ENCODE measurements at regions not wholly inside any gene's neighbourhood (a gene's known extent, or its start where the extent isn't known, plus 50 kb on each side); places are given as distances from the start of the nearest gene placed in this dataset.

DNA sequence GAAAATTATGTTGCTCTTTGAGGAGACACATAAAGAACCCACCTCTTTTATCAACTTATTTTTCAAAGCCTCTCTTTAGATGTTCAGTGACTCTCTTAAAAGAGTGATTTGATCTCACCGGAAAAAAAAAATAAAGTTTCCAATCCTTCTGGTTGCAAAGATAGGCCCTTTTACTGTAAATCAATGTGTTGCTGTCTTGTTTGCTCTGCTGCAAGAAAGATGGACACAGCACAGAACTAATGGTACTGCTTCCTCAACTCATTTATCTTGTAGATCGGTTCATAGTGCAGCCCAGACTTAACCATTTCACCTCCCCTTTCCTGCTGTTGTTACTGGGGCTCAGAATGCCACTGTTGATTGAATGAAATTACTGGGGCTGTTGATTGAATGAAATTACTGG, 388.9 kb upstream of the KLF12 start:
- no peak for DNase-seq

DNA sequence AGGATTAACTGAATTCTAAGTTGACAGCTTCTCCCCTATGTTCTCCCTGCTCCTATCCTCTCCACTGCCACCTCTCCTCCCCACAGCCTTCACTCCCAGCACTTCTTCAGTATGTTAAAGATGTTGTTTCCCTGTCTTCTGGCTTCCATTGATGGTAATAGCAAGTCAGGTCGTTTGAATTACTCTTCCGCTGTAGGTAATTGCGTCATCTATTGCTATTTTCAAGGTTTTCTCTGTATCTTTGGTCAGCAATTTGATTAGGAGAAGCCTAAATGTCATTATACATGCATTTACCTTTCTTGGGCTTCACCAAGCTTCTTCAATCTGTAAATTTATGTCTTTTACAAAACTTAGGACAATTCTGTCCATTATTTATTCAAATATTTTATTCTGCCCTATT, 377.3 kb upstream of the KLF12 start:
- DNase-seq = no peak

DNA sequence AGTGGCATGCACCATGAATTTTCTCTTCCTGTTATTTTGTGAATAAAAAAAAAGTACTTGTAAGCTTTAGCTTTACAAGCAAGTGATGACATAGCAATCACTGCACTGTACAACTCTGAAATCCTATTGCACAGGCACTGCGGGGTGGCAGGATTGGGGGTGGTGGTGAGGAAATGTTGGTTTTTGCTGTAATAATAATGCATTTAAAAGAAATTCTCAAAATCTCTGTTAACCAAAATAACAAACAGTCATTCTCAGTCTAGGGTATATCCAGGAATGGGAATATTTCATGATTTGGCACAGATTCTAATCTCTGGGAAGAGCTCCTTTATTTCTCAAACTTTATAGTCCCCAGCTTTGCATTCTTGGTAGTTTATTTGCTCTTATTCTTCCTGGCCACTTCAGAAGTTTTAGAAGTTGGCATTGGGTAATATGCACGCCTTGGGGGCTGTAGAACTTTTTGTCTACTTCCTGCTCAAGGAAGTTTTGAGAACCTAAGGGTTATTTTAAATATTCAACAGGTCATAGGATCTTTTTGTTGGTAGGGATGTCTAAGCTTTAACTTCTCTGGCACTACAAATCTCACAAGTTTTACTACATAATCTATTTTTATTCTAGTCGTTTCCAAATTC, 353.0 kb upstream of the KLF12 start:
- DNase-seq = no peak

DNA sequence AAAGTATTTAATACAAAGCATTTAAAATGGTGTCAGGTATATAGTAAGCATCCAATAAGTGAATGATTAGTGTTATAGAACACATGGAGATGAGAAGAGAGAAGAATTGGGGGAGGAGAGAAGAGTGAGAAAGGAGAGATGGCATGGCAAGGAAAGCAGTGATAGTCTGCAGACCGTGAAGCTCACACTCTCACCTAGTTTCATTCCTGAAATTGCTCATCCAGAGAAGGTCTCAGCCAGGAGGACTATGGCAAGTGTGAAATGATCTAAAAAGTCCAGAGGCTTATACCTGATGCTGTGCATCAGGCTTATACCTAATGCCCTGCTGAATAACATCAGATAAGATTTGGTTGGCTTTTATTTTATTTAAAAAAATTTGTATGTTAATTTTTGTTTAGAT, 351.6 kb upstream of the KLF12 start:
- no peak for DNase-seq

DNA sequence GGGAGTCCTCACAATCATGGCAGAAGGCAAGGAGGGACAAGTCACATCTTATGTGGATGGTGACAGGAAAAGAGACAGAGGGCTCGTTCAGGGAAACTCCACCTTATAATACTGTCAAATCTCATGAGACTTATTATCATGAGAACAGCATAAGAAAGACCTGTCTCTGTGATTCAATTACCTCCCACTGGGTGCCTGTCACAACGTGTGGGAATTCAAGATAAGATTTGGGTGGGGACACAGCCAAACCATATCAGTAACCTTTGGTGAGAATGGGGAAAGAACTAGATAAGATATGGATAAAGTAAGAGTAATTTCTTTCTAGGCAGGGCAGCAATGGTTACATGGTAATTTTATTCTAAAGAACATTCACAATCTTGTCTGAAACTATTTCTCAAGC, 344.9 kb upstream of the KLF12 start:
- DNase-seq = no peak

DNA sequence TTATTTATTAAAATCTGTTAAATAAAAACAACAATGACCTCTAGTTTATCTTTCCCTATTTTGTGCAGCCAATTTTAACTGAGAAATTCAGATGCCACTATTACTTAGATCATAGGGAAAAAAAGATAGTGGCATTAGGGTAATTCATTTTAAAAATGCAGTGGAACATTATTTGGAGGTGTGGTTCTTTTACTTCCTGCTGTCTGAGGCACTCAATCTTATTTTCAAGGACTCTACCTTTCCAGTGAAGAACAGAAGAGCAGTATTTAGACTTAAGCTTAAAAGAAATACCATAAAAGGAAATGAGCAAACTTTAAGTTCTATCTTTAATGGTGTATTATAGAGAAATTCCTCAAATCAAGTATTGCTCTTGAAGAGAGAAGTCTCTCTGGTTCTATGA, 342.6 kb upstream of the KLF12 start:
- no peak for DNase-seq

DNA sequence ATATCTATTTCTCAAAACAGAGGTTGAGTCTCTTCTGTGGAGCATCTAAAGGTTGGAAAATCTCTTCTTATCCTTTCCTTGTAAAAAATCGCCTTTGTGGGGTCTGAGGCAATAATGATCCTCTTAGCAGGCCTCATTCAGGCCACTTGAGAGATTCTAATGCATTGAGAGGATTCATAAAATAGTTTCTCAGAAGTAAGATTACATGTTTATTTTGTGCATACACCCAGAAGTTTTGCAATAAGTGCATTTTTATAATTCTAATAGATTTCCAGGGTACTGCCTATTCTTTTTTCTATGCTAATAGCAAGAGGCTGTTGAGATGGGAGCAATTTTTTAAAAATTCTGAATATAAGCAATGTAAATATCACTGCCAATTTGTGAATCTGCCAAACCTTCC, 342.2 kb upstream of the KLF12 start:
- no peak for DNase-seq

DNA sequence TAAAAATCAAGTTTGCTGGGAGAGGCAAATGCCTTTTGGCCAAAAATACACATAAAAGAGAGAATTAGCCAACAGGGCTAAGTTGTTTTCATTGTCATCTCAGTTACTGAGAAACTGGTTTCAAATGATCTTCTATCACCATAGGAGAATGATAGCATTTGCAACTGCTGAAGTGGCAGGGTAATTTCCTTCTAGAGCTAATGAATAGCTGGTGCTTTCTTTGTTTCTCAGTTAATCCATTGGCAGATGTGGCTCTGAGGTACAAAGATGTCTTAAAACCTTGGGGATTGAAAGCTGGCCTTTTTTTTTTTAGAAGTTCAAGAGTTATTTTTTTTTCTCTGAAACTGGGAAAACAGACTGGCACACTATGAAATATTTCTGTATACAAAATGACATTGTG, 332.7 kb upstream of the KLF12 start:
- no peak for DNase-seq

DNA sequence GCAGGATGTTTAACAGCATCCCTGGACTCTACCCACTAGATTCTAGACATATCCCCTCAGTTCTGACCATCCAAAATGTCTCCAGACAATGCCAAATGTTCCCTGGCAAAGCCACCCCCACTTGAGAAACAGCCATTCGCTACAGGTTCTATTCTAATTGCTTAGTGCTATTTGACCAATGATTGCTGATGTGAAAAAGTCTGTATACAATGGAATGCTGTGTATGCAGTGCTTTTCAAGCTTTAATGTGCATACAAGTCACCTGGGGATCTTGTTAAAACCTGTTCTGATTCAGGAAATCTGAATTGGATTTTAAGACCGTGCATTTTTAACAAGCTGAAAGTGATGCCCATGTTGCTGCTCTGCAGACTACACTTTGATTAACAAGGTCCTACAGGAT, 331.8 kb upstream of the KLF12 start:
- no peak for DNase-seq

DNA sequence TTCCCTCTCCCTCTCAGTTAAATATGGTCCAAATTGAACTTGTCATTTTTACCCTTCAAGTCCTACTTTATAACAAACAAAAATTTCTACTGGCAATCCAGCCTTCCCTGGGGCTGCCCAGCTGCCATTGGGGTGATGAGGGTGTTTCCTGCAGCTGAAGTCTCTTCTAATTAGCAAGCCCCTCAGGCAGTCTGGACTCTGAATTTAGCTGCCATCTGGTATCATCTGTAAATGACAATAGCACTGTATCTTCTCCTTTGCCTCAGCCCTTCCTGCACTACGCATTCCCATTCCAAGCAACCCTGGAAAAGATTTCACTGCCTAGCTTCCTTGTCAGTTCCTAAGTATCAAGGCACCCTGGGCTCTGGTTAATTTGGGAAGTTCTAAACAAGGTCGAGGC, 331.1 kb upstream of the KLF12 start:
- DNase-seq = no peak

DNA sequence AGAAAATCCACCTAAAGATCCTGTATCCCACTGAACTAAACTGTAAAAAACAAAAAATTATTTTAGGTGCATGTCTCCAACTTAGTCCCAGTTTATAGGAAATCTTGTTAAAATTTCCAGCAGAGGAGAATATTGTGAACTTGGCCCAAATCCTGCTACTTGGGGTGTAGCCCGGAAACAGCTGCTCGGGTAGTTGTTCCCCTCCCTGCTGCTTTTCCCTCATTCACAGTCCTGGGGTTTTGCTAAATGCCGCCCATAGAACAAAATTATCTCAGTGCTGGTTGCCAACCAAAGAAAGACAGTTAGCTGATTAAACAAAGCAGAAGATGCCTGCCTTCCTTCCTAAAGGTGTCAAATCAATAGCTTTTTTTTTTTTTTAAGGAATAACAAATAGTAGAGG, 330.5 kb upstream of the KLF12 start:
- peak in 5 of 56 donors; percentile 1 to 24 (median 3) for DNase-seq

DNA sequence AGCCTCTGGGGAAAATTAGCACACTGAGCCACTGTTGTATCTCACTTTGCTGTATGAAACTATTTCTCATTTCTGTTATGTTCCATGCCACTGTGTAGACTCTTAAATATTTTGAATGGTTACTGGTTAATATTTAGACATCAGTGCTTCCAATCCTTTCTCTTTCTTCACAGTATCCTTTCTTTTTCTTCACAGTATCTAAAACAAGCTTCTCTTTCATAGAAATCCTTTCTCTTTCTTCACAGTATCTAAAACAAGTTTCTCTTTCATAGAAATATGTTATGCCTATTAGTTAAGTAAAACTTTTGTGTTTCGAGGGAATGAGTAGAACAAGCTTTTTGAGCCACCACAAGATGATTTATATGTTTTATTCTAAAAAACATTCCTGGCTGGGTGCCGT, 326.8 kb upstream of the KLF12 start:
- no peak for DNase-seq

DNA sequence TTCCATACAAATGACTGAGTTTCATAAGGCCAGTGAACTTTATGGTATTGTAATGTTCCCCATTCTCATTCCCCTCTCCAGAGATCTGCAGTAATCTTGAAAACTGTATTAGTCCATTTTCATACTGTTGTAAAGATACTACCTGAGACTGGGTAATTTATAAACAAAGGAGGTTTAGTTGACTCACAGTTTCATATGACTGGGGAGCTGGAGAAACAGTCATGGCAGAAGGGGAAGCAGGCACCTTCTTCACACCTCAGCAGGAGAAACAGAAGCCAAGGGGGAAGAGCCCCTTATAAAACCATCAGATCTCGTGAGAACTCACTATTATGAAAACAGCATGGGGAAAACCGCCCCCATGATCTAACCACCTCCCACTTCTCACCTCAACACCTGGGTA, 318.7 kb upstream of the KLF12 start:
- no peak for DNase-seq

DNA sequence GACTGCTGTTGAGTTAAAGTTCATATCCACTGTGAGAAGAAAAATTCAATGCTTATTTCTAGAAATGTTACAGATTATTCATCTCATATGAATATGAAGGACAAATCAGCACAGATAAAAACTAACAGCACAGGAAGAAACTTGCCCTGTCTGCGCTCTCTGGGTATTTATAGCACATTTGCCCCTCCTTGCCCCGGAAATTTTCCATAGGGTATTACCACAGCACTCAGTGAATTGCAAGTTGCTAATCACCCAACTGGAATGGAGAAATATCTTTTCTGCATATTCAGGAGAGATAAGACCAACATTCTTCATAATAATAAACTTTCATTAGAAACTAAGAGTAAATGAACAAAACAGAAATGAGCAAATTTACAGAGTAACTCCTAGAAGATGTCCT, 318.0 kb upstream of the KLF12 start:
- DNase-seq = no peak

DNA sequence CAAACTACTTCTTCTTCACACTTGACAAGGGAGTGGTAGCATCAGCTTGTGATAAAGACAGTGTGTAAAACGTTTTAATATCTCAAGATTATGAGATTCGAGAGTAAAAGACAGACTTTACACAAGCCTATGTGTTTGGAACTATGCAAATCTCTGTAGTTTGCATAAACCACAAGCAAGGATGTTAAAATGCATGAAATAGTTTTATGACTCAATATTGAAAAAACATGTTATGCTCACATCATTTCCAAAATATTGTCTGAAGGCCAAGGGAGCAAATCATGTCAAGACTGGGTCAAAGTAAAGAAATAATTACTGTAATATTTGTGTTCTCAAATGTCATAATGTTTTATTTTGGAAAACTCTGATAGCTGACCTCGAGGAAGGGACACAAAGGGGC, 316.8 kb upstream of the KLF12 start:
- no peak for DNase-seq

DNA sequence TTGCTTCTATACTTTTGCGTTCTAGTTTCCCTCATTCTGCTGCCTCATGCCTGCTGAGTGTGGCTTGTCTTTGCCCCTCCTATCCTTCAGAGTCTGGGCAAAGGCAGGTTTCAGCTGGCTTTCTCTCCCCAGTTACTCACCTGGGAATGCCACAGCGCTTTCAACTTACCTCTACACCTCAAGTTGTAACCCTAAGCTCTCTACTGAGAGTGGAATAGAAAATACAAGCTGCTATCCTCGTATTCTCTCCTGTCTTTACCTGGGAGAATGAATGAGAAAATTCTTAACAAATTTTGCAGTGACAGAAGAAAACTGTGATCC, 316.3 kb upstream of the KLF12 start:
- DNase-seq = no peak

DNA sequence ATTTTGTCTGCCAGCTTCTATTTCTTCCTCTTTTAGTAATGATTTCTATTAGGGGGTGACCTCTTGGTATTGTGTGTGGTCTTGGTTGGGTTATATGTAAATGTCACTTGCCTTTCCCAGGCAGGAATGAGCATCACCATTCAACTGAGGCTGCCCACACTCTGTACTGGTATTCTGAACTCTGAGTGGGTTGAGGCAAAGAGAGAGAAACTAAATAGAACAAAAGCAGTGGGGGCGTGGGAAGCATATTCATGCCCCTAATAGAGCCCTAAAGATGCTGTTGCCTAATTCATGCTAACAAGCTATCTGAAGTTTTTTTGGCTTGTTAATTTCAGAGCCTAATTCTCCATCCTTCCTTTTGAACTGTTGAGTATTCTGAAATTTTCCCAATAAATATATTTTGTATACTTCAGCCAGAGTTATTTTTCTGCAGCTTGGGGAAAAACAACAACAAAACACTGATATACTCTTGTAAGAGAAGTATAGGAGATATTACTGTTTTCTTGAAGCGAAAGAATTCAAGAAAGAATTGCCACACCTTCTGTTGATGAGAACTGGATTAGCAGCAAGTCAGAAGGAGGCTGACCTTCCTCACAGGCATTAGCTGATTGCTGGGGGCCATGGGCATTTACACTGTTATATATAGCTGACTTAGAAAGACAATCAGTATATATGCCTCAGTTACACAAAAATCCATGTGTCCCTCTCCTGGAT, 315.8 kb upstream of the KLF12 start:
- DNase-seq = no peak

DNA sequence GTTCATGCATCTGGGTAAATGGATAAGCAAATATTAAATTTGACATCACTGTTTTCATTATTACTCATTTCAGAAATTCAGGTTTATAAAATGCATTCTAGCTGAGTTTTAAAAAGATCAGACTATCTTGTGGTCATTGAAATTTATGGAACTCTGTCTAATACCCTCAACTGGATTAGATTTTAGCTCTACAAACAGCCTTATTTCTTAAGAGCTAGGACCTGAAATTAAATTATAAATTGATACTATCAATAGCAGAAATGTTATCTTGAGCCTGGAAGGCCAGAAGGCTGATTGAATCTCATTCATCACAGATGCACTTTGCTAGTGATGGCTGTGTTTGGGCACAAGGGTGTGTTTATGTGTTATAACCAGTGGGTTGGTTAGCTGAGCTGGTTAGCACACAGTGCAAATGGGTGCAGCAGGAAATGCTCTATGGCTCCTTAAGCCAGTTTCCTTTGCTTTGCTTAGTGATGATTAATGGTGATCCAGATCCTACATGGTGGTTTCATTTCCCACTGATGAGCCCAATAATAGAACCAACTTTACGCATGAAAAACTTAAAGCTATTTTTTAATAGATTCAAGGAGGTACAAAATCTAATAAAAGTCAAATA, 310.8 kb upstream of the KLF12 start:
- no peak for DNase-seq

DNA sequence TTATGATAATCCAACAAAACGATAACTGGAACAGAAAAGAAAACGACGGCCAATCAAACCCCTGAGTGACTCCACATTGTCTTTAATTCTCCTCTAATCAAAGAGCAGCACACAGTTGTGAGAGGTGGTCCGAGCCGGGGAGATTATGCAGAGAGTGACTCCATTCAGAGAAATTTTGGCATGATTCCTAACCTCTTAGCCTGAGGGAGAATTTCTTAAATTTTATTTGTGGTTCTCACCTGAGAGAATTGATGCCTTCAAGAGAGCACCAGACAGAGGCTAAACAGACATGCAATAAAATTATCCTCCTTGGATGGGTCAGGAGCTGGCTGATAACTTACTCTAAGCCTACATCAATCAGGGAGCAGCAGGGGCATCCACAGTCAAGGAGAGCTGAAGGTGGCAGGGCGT, 310.0 kb upstream of the KLF12 start:
- DNase-seq = no peak

DNA sequence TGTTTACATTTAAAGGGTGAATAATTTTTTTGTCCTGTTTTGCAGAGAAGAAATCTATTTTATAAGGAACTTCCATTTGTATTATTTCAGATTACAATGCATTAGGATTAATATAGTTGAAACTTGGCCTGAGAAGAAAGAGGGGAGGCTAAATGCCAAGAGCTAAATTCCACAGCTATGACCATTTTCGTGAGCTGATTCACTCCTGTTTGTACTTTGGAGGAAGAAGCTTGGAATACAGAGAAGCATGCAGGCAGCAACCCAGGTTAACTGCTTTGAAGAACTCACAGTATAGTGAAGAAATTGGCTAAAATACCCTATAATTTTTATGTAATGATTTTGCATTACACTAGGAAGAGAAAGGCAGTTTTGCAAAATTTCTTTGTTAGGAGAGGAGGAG, 309.4 kb upstream of the KLF12 start:
- DNase-seq = no peak

DNA sequence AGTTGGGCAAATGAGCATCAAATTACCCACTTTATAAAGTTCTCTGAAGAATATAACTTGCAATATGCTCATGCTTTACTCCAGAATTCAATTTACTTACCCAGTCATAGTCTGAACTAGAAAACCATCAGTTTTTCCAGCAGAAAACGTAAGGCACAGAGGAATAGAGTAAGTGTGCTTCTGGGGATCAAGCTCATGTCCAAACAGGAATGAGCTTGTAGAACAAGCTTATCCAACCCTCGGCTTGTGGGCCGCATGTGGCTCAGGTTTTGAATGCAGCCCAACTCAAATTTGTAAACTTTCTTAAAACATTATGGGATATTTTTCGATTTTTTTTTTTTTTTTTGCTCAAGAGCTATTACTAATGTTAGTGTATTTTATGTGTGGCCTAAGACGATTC, 308.5 kb upstream of the KLF12 start:
- no peak for DNase-seq

DNA sequence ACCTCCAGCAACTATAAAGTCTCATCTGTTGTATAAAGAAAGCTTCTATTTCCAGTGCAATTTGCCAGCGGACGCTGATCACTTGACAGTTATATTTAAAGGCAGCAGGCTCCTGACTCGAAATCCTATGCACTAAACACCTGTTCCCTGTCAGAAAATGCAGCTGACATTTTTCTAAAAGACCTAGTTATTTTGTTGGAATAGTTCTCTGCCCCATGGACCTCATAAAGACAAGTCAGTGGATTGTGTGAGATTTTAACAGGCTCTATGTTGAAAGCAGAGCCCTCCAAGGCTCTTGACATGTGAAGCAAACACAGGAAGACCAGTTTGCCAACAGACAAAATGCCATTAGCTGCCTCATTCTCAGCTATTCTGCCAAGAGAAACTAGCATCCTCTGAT, 304.7 kb upstream of the KLF12 start:
- no peak for DNase-seq

DNA sequence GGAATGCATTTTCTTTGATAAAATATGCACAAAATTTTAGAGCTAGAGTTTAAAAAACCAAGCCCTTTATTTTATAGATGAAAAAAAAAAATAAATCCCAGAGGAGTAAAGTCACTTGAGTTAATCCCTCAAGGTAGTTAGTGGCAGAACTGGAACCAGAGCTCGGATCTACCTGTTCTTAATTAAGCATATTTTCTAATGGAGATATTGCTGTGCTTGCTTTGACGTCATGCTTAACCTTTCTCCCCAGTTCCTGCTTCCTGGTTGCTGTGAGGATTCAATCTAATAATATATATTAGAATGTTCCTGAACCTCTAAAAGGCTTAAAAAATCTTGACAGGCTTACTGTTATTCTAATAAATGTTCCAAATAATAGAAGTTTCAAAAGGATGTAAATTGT, 300.6 kb upstream of the KLF12 start:
- no peak for DNase-seq

DNA sequence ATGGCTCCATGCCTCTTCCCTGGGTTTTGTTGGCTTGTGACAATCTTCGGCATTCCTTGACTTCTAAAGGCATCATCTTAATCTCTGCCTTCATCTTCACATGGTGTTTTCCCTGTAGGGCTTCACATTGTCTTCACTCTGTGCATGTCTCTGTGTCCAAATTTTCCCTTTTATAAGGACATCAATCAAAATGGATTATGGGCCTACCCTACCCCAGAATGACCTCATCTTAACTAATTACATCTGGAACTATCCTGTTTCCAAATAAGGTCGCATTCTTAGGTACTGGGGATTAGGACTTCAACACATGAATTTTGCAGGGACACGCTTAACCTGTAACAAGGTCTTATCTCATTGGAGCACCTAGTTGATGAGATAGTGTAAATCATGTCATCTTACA, 290.3 kb upstream of the KLF12 start:
- DNase-seq = no peak

Measured in amygdala (tissue), 56 donors.